ENCODE measurements at regions not wholly inside any gene's neighbourhood (a gene's known extent, or its start where the extent isn't known, plus 50 kb on each side); places are given as distances from the start of the nearest gene placed in this dataset.

- no peak overlapping the region for H3K27ac ChIP-seq
- TF ChIP-seq ZFX (IDR thresholded peaks at IDR 0.05; ENCODE audit: borderline replicate concordance) (no peak), CTCF (IDR thresholded peaks at IDR 0.05) (no peak)
Measured at GRCh38 chr16:86632206-86632605, 53.9 kb downstream of the FOXL1 start.

GRCh38 chr16:86632944-86633343, 54.6 kb downstream of the FOXL1 start:
- TF ChIP-seq CTCF (IDR thresholded peaks at IDR 0.05) = no peak
- TF ChIP-seq ZFX (IDR thresholded peaks at IDR 0.05; ENCODE audit: borderline replicate concordance) = no peak
- no peak overlapping the region for H3K27ac ChIP-seq

GRCh38 chr16:86634292-86634691, 55.9 kb downstream of the FOXL1 start:
- TF ChIP-seq CTCF (IDR thresholded peaks at IDR 0.05) (no peak), ZFX (IDR thresholded peaks at IDR 0.05; ENCODE audit: borderline replicate concordance) (no peak)
- no peak overlapping the region for H3K27ac ChIP-seq

- TF ChIP-seq CTCF (IDR thresholded peaks at IDR 0.05) (no peak), ZFX (IDR thresholded peaks at IDR 0.05; ENCODE audit: borderline replicate concordance) (no peak)
- no peak overlapping the region for H3K27ac ChIP-seq
Measured at GRCh38 chr16:86635176-86635876, 57.0 kb downstream of the FOXL1 start.

- no peak overlapping the region for H3K27ac ChIP-seq
- no peak for TF ChIP-seq CTCF (IDR thresholded peaks at IDR 0.05)
- TF ChIP-seq ZFX (IDR thresholded peaks at IDR 0.05; ENCODE audit: borderline replicate concordance) = no peak
Measured at GRCh38 chr16:86635926-86636325, 57.6 kb downstream of the FOXL1 start.

- no peak for TF ChIP-seq CTCF (IDR thresholded peaks at IDR 0.05)
- TF ChIP-seq ZFX (IDR thresholded peaks at IDR 0.05; ENCODE audit: borderline replicate concordance) = no peak
- H3K27ac ChIP-seq = no peak overlapping the region
Measured at GRCh38 chr16:86637744-86638143, 59.4 kb downstream of the FOXL1 start.

- no peak overlapping the region for H3K27ac ChIP-seq
- TF ChIP-seq CTCF (IDR thresholded peaks at IDR 0.05) (no peak), ZFX (IDR thresholded peaks at IDR 0.05; ENCODE audit: borderline replicate concordance) (no peak)
Measured at GRCh38 chr16:86638642-86639041, 60.3 kb downstream of the FOXL1 start.

Measured in 22Rv1 (cell line).